Endothelial cell of umbilical vein (primary cell): ENCODE measurements at regions not wholly inside any gene's neighbourhood (a gene's known extent, or its start where the extent isn't known, plus 50 kb on each side); places are given as distances from the start of the nearest gene placed in this dataset.

Experiments used
- EZH2 ChIP-seq: IDR thresholded peaks from 2 replicates; pipeline ENCODE4 v1.6.1; 2012; ENCODE audit warnings: borderline replicate concordance, low read depth, mild to moderate bottlenecking, moderate library complexity, low read length, inconsistent platforms; ENCODE audit not compliant: severe bottlenecking
- FOS ChIP-seq: IDR thresholded peaks from 2 replicates; pipeline ENCODE4 v1.6.1; 2011; ENCODE audit warnings: mild to moderate bottlenecking, low read length, moderate library complexity, borderline replicate concordance; ENCODE audit not compliant: insufficient read depth
- GATA2 ChIP-seq: IDR thresholded peaks from 2 replicates; pipeline ENCODE4 v1.7.0; 2011; ENCODE audit warnings: low read depth, mild to moderate bottlenecking, moderate library complexity, mixed read lengths, low read length; ENCODE audit not compliant: insufficient read length, insufficient read depth
- JUN ChIP-seq: IDR thresholded peaks from 2 replicates; pipeline ENCODE4 v1.6.1; 2011; ENCODE audit warnings: borderline replicate concordance, low read depth; ENCODE audit not compliant: insufficient read length, insufficient read depth
- MYC ChIP-seq: IDR thresholded peaks from one replicate; pipeline ENCODE4 v1.6.1; 2011; ENCODE audit warnings: mild to moderate bottlenecking, low read depth, low read length
- POLR2A ChIP-seq: IDR thresholded peaks from 2 replicates; pipeline ENCODE4 v1.6.1; 2012; ENCODE audit warnings: low read depth, mild to moderate bottlenecking, control low read depth, low read length
- POLR2AphosphoS5 ChIP-seq: IDR thresholded peaks from 2 replicates; pipeline ENCODE4 v1.6.1; 2012; ENCODE audit warnings: low read depth, mild to moderate bottlenecking, control low read depth, low read length, moderate library complexity; ENCODE audit not compliant: insufficient read depth
- TF ChIP-seq, protein P1 (sequence below), 2 donors: IDR thresholded peaks; 1 replicate in 1 of 2; 2 replicates in 1 of 2; pipeline ENCODE4 v1.5.1; 2011; ENCODE audit warnings: low read length in 2 of 2, mild to moderate bottlenecking in 2 of 2, moderate library complexity in 2 of 2, control low read depth in 1 of 2, inconsistent platforms in 1 of 2, low read depth in 1 of 2; ENCODE audit not compliant: insufficient read depth in 1 of 2; ENCODE audit errors: extremely low read depth in 1 of 2
- TF ChIP-seq, protein P2 (sequence below): IDR thresholded peaks from 2 replicates; pipeline ENCODE4 v1.6.1; 2011; ENCODE audit not compliant: insufficient read depth, insufficient read length

DNA sequence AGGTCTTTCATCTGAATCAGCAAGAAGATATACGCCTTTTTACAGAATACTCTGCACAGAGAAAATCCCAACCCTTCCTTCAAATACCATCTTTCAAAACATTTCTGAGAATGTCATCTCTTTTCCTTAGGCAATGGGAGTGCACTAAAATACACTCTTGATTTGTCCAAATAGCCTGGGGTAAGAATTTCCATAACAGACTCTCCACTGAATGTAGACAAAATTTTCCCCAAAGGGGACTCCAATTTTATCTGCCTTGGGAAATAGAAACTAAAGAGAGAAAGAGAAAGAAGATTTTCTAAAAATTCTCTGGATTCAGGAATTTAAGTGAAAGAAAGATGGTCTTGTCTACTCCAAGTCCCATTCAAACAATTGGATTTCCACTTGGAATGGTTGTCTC lies 394.5 kb upstream of the CHAC2 start:
- TF ChIP-seq, protein P1, sequence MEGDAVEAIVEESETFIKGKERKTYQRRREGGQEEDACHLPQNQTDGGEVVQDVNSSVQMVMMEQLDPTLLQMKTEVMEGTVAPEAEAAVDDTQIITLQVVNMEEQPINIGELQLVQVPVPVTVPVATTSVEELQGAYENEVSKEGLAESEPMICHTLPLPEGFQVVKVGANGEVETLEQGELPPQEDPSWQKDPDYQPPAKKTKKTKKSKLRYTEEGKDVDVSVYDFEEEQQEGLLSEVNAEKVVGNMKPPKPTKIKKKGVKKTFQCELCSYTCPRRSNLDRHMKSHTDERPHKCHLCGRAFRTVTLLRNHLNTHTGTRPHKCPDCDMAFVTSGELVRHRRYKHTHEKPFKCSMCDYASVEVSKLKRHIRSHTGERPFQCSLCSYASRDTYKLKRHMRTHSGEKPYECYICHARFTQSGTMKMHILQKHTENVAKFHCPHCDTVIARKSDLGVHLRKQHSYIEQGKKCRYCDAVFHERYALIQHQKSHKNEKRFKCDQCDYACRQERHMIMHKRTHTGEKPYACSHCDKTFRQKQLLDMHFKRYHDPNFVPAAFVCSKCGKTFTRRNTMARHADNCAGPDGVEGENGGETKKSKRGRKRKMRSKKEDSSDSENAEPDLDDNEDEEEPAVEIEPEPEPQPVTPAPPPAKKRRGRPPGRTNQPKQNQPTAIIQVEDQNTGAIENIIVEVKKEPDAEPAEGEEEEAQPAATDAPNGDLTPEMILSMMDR (IDR thresholded peaks at IDR 0.05; ENCODE audit: extremely low read depth in 1 of 2, insufficient read depth in 1 of 2, low read depth in 1 of 2, low read length in 2 of 2): no peak
- TF ChIP-seq POLR2AphosphoS5: no peak
- no peak for TF ChIP-seq POLR2A
- TF ChIP-seq EZH2: no peak
- TF ChIP-seq, protein P2, sequence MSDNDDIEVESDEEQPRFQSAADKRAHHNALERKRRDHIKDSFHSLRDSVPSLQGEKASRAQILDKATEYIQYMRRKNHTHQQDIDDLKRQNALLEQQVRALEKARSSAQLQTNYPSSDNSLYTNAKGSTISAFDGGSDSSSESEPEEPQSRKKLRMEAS: no peak
- no peak for TF ChIP-seq FOS
- TF ChIP-seq MYC: no peak
- TF ChIP-seq JUN: no peak
- TF ChIP-seq GATA2: no peak
